Endothelial cell of umbilical vein (primary cell): ENCODE measurements at regions not wholly inside any gene's neighbourhood (a gene's known extent, or its start where the extent isn't known, plus 50 kb on each side); places are given as distances from the start of the nearest gene placed in this dataset.

ENCODE experiments used
- CTCF ChIP-seq, 2 donors: IDR thresholded peaks; 1 replicate in 1 of 2; 2 replicates in 1 of 2; pipeline ENCODE4 v1.5.1; 2011; ENCODE audit warnings: low read length in 2 of 2, mild to moderate bottlenecking in 2 of 2, moderate library complexity in 2 of 2, control low read depth in 1 of 2, inconsistent platforms in 1 of 2, low read depth in 1 of 2; ENCODE audit not compliant: insufficient read depth in 1 of 2; ENCODE audit errors: extremely low read depth in 1 of 2
- EZH2 ChIP-seq: IDR thresholded peaks from 2 replicates; pipeline ENCODE4 v1.6.1; 2012; ENCODE audit warnings: borderline replicate concordance, low read depth, mild to moderate bottlenecking, moderate library complexity, low read length, inconsistent platforms; ENCODE audit not compliant: severe bottlenecking
- FOS ChIP-seq: IDR thresholded peaks from 2 replicates; pipeline ENCODE4 v1.6.1; 2011; ENCODE audit warnings: mild to moderate bottlenecking, low read length, moderate library complexity, borderline replicate concordance; ENCODE audit not compliant: insufficient read depth
- POLR2A ChIP-seq: IDR thresholded peaks from 2 replicates; pipeline ENCODE4 v1.6.1; 2012; ENCODE audit warnings: low read depth, mild to moderate bottlenecking, control low read depth, low read length
- POLR2AphosphoS5 ChIP-seq: IDR thresholded peaks from 2 replicates; pipeline ENCODE4 v1.6.1; 2012; ENCODE audit warnings: low read depth, mild to moderate bottlenecking, control low read depth, low read length, moderate library complexity; ENCODE audit not compliant: insufficient read depth
- TF ChIP-seq, protein P1 (sequence below): IDR thresholded peaks from 2 replicates; pipeline ENCODE4 v1.6.1; 2011; ENCODE audit not compliant: insufficient read depth, insufficient read length

DNA sequence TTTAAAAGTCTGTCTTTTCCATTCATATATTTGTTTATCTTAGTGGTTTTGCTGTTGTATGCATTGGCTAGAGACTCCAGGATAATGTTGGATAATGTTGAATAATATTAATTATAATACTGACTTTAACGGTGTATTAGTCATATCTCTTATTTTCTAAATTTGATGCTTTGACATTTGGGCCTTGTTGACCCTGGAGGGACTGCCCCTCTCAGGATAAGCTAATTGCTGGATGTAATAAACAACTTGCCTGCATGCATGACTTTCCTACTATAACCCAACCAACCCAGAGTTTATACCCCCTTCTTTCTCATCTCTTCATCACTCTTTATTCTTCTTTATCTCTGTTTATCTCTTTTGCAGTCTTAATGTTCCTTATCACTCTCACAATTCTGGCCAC, 90.9 kb upstream of the ABI1 start:
- TF ChIP-seq CTCF (IDR thresholded peaks at IDR 0.05; ENCODE audit: extremely low read depth in 1 of 2, insufficient read depth in 1 of 2, low read depth in 1 of 2, low read length in 2 of 2) (no peak), FOS (no peak), POLR2AphosphoS5 (no peak), EZH2 (no peak), POLR2A (no peak)
- TF ChIP-seq, protein P1, sequence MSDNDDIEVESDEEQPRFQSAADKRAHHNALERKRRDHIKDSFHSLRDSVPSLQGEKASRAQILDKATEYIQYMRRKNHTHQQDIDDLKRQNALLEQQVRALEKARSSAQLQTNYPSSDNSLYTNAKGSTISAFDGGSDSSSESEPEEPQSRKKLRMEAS, result no peak
